ENCODE measurements at regions not wholly inside any gene's neighbourhood (a gene's known extent, or its start where the extent isn't known, plus 50 kb on each side); places are given as distances from the start of the nearest gene placed in this dataset.

- DNase-seq (ENCODE audit: low read depth) = no peak
These were observed 52.5 kb upstream of the TTC29 start for GRCh38 chr4:146998157-146998556.

- DNase-seq (ENCODE audit: low read depth) = no peak
These were observed 58.5 kb upstream of the TTC29 start for GRCh38 chr4:147003956-147004809.

- DNase-seq (ENCODE audit: low read depth) = no peak
These were observed 60.6 kb upstream of the TTC29 start for GRCh38 chr4:147006229-147006628.

GRCh38 chr4:147009875-147010274 is 64.2 kb upstream of the TTC29 start:
- no peak for DNase-seq (ENCODE audit: low read depth)

- DNase-seq (ENCODE audit: low read depth) = no peak
These were observed 65.7 kb upstream of the TTC29 start for GRCh38 chr4:147011411-147011810.

GRCh38 chr4:147012059-147012707 is 66.5 kb upstream of the TTC29 start:
- no peak for DNase-seq (ENCODE audit: low read depth)

- DNase-seq (ENCODE audit: low read depth) = no peak
These were observed 69.3 kb upstream of the TTC29 start for GRCh38 chr4:147014946-147015345.

GRCh38 chr4:147015491-147015890 is 69.8 kb upstream of the TTC29 start:
- no peak for DNase-seq (ENCODE audit: low read depth)

- DNase-seq (ENCODE audit: low read depth) = no peak
These were observed 71.4 kb upstream of the TTC29 start for GRCh38 chr4:147017081-147017480.

- DNase-seq (ENCODE audit: low read depth) = peak; percentile 18
These were observed 73.4 kb upstream of the TTC29 start for GRCh38 chr4:147019091-147019490.

GRCh38 chr4:147020456-147020855 is 74.8 kb upstream of the TTC29 start:
- no peak for DNase-seq (ENCODE audit: low read depth)

- no peak for DNase-seq (ENCODE audit: low read depth)
These were observed 79.4 kb upstream of the TTC29 start for GRCh38 chr4:147025042-147025441.

GRCh38 chr4:147029296-147029695 is 83.6 kb upstream of the TTC29 start:
- no peak for DNase-seq (ENCODE audit: low read depth)

GRCh38 chr4:147034372-147034771 is 88.7 kb upstream of the TTC29 start:
- no peak for DNase-seq (ENCODE audit: low read depth)

GRCh38 chr4:147037069-147037468 is 91.4 kb upstream of the TTC29 start:
- no peak for DNase-seq (ENCODE audit: low read depth)

GRCh38 chr4:147039976-147040575 is 94.4 kb upstream of the TTC29 start:
- no peak for DNase-seq (ENCODE audit: low read depth)

- DNase-seq (ENCODE audit: low read depth) = no peak
These were observed 95.2 kb upstream of the TTC29 start for GRCh38 chr4:147040874-147041273.

- DNase-seq (ENCODE audit: low read depth) = no peak
These were observed 95.7 kb upstream of the TTC29 start for GRCh38 chr4:147041376-147041775.

GRCh38 chr4:147042046-147042445 is 96.4 kb upstream of the TTC29 start:
- DNase-seq (ENCODE audit: low read depth) = no peak

- DNase-seq (ENCODE audit: low read depth) = no peak
These were observed 98.6 kb upstream of the TTC29 start for GRCh38 chr4:147044241-147044640.

GRCh38 chr4:147049946-147050345 is 104.3 kb upstream of the TTC29 start:
- no peak for DNase-seq (ENCODE audit: low read depth)

GRCh38 chr4:147050356-147050765 is 104.7 kb upstream of the TTC29 start:
- no peak for DNase-seq (ENCODE audit: low read depth)

GRCh38 chr4:147052361-147052760 is 106.7 kb upstream of the TTC29 start:
- no peak for DNase-seq (ENCODE audit: low read depth)
